PFSK-1 (cell line): ENCODE measurements at regions not wholly inside any gene's neighbourhood (a gene's known extent, or its start where the extent isn't known, plus 50 kb on each side); places are given as distances from the start of the nearest gene placed in this dataset.

Experiments used
- FOXP2 ChIP-seq: optimal IDR thresholded peaks from 2 replicates; pipeline ENCODE3; 2011; ENCODE audit warnings: borderline replicate concordance, control low read depth, inconsistent platforms; ENCODE audit not compliant: insufficient read depth; ENCODE audit errors: extremely low read length, extremely low read depth
- POLR2AphosphoS5 ChIP-seq: IDR thresholded peaks from 2 replicates; pipeline ENCODE4 v1.6.1; 2012; ENCODE audit warnings: low read depth, mild to moderate bottlenecking, control low read depth, low read length, moderate library complexity
- SIN3A ChIP-seq: IDR thresholded peaks from 2 replicates; pipeline ENCODE4 v1.6.1; 2012; ENCODE audit warnings: mild to moderate bottlenecking, low read length, moderate library complexity, borderline replicate concordance; ENCODE audit not compliant: insufficient read depth
- TAF1 ChIP-seq: IDR thresholded peaks from 2 replicates; pipeline ENCODE4 v1.6.1; 2012; ENCODE audit warnings: low read length, control low read depth, borderline replicate concordance; ENCODE audit not compliant: insufficient read depth

GRCh38 chr10:44512431-44513022 lies 127.6 kb upstream of the CXCL12 start:
- no peak for TF ChIP-seq FOXP2
- TF ChIP-seq TAF1: no peak
- TF ChIP-seq POLR2AphosphoS5: no peak
- TF ChIP-seq SIN3A: no peak
